ENCODE measurements at regions not wholly inside any gene's neighbourhood (a gene's known extent, or its start where the extent isn't known, plus 50 kb on each side); places are given as distances from the start of the nearest gene placed in this dataset.

- H2AFZ ChIP-seq (ENCODE audit: low read length), result no peak overlapping the region
- no peak overlapping the region for H3K4me2 ChIP-seq (ENCODE audit: low read depth, low read length)
- in situ Hi-C loops (cut with HindIII; ENCODE audit: extremely low pct_ligation_motif_present, low pct_unique_long_range_greater_than_20kb), result no loop called here
- intact Hi-C loops (cut with micrococcal nuclease; ENCODE audit: unreplicated experiment), result no loop called here
- ATAC-seq (no peak), FAIRE-seq (no peak), DNase-seq (ENCODE audit: low spot score) (no peak)
- WGBS (ENCODE audit: low lambda C conversion rate), result 0% methylated on average over 3 of the region's 3 CpGs
- no peaks in the 10 kb centered on the region for H3K79me2 ChIP-seq (ENCODE audit: insufficient read depth, low read length)
- H4K20me1 ChIP-seq (ENCODE audit: insufficient read depth, low read length), result no peaks in the 10 kb centered on the region
- H3K4me1 ChIP-seq (ENCODE audit: insufficient read depth, low read length), result no peaks in the 10 kb centered on the region
- no peak overlapping the region for H3K27ac ChIP-seq (ENCODE audit: extremely low read length, insufficient read depth, low read length)
- TF ChIP-seq HMGA1 (CRISPR knock-in tag; conservative IDR thresholded peaks at IDR 0.05) (no peak), REST (IDR thresholded peaks at IDR 0.05; ENCODE audit: borderline replicate concordance in 1 of 2, low read depth in 1 of 2, low read length in 2 of 2) (no peak), RBM22 (optimal IDR thresholded peaks at IDR 0.05; ENCODE audit: low read length) (no peak), ZBTB33 (CRISPR knock-in tag; IDR thresholded peaks at IDR 0.05) (no peak), ZNF788 (CRISPR knock-in tag; IDR thresholded peaks at IDR 0.05; ENCODE audit: borderline replicate concordance) (no peak)
- H3K36me3 ChIP-seq (replicated peaks in 1 of 2; ENCODE audit: control insufficient read depth in 1 of 2, insufficient read depth in 2 of 2, low read length in 2 of 2), result no peaks in the 10 kb centered on the region
- H3K9ac ChIP-seq (ENCODE audit: insufficient read depth, low read depth, low read length), result no peak overlapping the region
- H3K9me3 ChIP-seq (ENCODE audit: low read length), result no peaks in the 10 kb centered on the region
- ChIA-PET POLR2A (no interaction called here), CTCF (ENCODE audit: low intra/inter-chr PET ratio, low total read pairs) (no interaction called here)
- no TSS peak for BruUV-seq (replicated peaks)
- H3K27me3 ChIP-seq (ENCODE audit: control insufficient read depth in 1 of 2, insufficient read depth in 2 of 2, low read length in 2 of 2), result no peaks in the 10 kb centered on the region
- no peak overlapping the region for H3K4me3 ChIP-seq (replicated peaks in 1 of 3; ENCODE audit: insufficient read depth in 1 of 3, low read depth in 2 of 3, low read length in 3 of 3)
Observed at GRCh38 chr7:109895536-109895935, 1195.4 kb upstream of the LRRN3 start.
